K562 (cell line): ENCODE measurements at regions not wholly inside any gene's neighbourhood (a gene's known extent, or its start where the extent isn't known, plus 50 kb on each side); places are given as distances from the start of the nearest gene placed in this dataset.

Source experiments
- ATAC-seq: fragments of 200-7000 bp; cut with Tn5 transposase; 3 replicates; pipeline ENCODE4 v1.9.1; 2020; ENCODE audit warnings: moderate library complexity
- BruUV-seq: library from RNA; stranded (reverse); fragments of 400-500 nt; replicated peaks from 2 replicates; lab custom pipeline; 2021; lab: Mats Ljungman, UMichigan
- CTCF ChIA-PET: fragments of 300-600 bp; formaldehyde crosslinking; extraction: SDS; loops from one replicate; lab custom pipeline; 2021; ENCODE audit warnings: low intra/inter-chr PET ratio; lab: Yijun Ruan, JAX
- POLR2A ChIA-PET: fragments of 300-600, 350-650 bp; sonication (Branson Sonifier 250); formaldehyde crosslinking; extraction: SDS; loops from one replicate; lab custom pipeline; 2021; ENCODE audit warnings: antibody characterized with exemption, inconsistent platforms; lab: Yijun Ruan, JAX
- DNase-seq, 4 experiments: peaks; one replicate each; pipeline versions ENCODE4 v3.0.0 to v3.0.0-alpha.2; 2011 to 2018; ENCODE audit warnings: low spot score in 3 of 4, mixed read lengths in 3 of 4; ENCODE audit errors: extremely low read depth in 1 of 4
- FAIRE-seq: peaks from 2 replicates; lab custom pipeline; 2011; peaks lifted over from hg19 to GRCh38; lab: Jason Lieb, UNC
- H2AFZ ChIP-seq: 2 replicates; pipeline ENCODE4 v1.6.0; 2011; ENCODE audit warnings: low read depth, low read length, control low read depth, inconsistent platforms
- H3K27ac ChIP-seq: fragments of 200-600 bp; 3 replicates; pipeline ENCODE4 v1.8.0; 2011; ENCODE audit warnings: low read depth, mild to moderate bottlenecking, control low read depth, inconsistent platforms, low read length, moderate library complexity, mixed read lengths; ENCODE audit errors: extremely low read depth
- H3K27me3 ChIP-seq, 2 experiments: fragments of 300-600 bp in 1 of 2; 2 replicates in 1 of 2; 3 replicates in 1 of 2; pipeline versions ENCODE4 v1.6.0 to v1.8.0; 2011; ENCODE audit warnings: inconsistent platforms in 2 of 2, low read length in 2 of 2, mild to moderate bottlenecking in 1 of 2, mixed read lengths in 1 of 2, moderate library complexity in 1 of 2; ENCODE audit not compliant: control insufficient read depth in 2 of 2, insufficient read depth in 2 of 2
- H3K36me3 ChIP-seq: fragments of 300-600 bp; 3 replicates; pipeline ENCODE4 v1.8.0; 2011; ENCODE audit warnings: mild to moderate bottlenecking, low read length, inconsistent platforms; ENCODE audit not compliant: control insufficient read depth, insufficient read depth
- H3K4me1 ChIP-seq, 2 experiments: fragments of 200-600 bp in 1 of 2; replicated peaks in 1 of 2; 2 replicates in 1 of 2; 3 replicates in 1 of 2; pipeline versions ENCODE4 v1.5.1 to v1.8.0; 2011; ENCODE audit warnings: inconsistent platforms in 2 of 2, low read length in 2 of 2, mild to moderate bottlenecking in 1 of 2, mixed read lengths in 1 of 2, moderate library complexity in 1 of 2; ENCODE audit not compliant: control insufficient read depth in 2 of 2, insufficient read depth in 2 of 2
- H3K4me2 ChIP-seq: 2 replicates; pipeline ENCODE4 v1.6.1; 2011; ENCODE audit warnings: low read length, control low read depth, inconsistent platforms, mixed read lengths; ENCODE audit not compliant: insufficient read depth
- H3K4me3 ChIP-seq: fragments of 200-600 bp; sonication (generic), shearing (Covaris generic); 2 replicates; pipeline ENCODE4 v1.5.1; 2016; ENCODE audit warnings: control low read depth, inconsistent platforms
- H3K79me2 ChIP-seq: fragments of 200-600 bp; 3 replicates; pipeline ENCODE4 v1.8.0; 2011; ENCODE audit warnings: low read length, inconsistent platforms; ENCODE audit not compliant: control insufficient read depth, insufficient read depth
- H3K9ac ChIP-seq, 2 experiments: 2 replicates each; pipeline versions ENCODE4 v1.6.0 to v1.6.1; 2011; ENCODE audit warnings: low read depth in 2 of 2, low read length in 2 of 2, control low read depth in 1 of 2, inconsistent platforms in 1 of 2, mild to moderate bottlenecking in 1 of 2, mixed read lengths in 1 of 2; ENCODE audit not compliant: insufficient read depth in 1 of 2
- H3K9me1 ChIP-seq: one replicate; pipeline ENCODE4 v1.6.0; 2011; ENCODE audit warnings: inconsistent platforms, mild to moderate bottlenecking, low read length, moderate library complexity; ENCODE audit not compliant: control insufficient read depth, insufficient read depth
- H3K9me3 ChIP-seq: replicated peaks from 2 replicates; pipeline ENCODE4 v1.5.1; 2011; ENCODE audit warnings: low read depth, low read length, inconsistent platforms; ENCODE audit not compliant: control insufficient read depth, insufficient read depth
- H4K20me1 ChIP-seq: replicated peaks from 2 replicates; pipeline ENCODE4 v1.6.1; 2011; ENCODE audit warnings: low read length, inconsistent platforms, mixed read lengths; ENCODE audit not compliant: control insufficient read depth, insufficient read depth
- BRD9 ChIP-seq: fragments of 450-650 bp; IDR thresholded peaks from 2 replicates; pipeline ENCODE4 v1.6.1; 2018; ENCODE audit warnings: low read depth; ENCODE audit not compliant: partially characterized antibody
- GABPB2 ChIP-seq: fragments of 250-450 bp; sonication (Bioruptor Pico); conservative IDR thresholded peaks from 2 replicates; pipeline ENCODE4 v1.5.1; 2021; ENCODE audit warnings: mild to moderate bottlenecking
- GATA2 ChIP-seq: sonication (generic); formaldehyde crosslinking; IDR thresholded peaks from 2 replicates; pipeline ENCODE4 v1.4.0; 2020; ENCODE audit warnings: mild to moderate bottlenecking, missing genetic modification reagents
- JUN ChIP-seq, 2 experiments: sonication (generic) in 1 of 2; formaldehyde crosslinking in 1 of 2; IDR thresholded peaks; 2 replicates each; pipeline versions ENCODE4 v1.6.1 to v1.8.0; 2012 to 2022; ENCODE audit warnings: borderline replicate concordance in 2 of 2, mild to moderate bottlenecking in 2 of 2, improper control_type of control experiment in 1 of 2, low read depth in 1 of 2, low read length in 1 of 2, missing genetic modification reagents in 1 of 2
- POLR2G ChIP-seq: fragments of 200-400 bp; formaldehyde crosslinking; IDR thresholded peaks from 2 replicates; pipeline ENCODE4 v1.6.1; 2017; ENCODE audit warnings: low read depth, mild to moderate bottlenecking, antibody characterized with exemption, low read length, moderate library complexity
- PRMT5 ChIP-seq: sonication (generic); formaldehyde crosslinking; IDR thresholded peaks from 2 replicates; pipeline ENCODE4 v1.5.0; 2020; ENCODE audit warnings: missing genetic modification reagents
- ZNF766 ChIP-seq: fragments of 200-800 bp; sonication (Bioruptor generic); conservative IDR thresholded peaks from 2 replicates; pipeline ENCODE4 v1.6.1; 2016; ENCODE audit warnings: missing genetic modification characterization, missing compliant biosample characterization
- WGBS: fragments of 100-300 bp; shearing (Covaris generic); methylation state at CpG from one replicate; pipeline ENCODE4 v1.1.6; 2016; ENCODE audit warnings: low coverage, mixed read lengths; ENCODE audit not compliant: insufficient coverage; ENCODE audit errors: missing lambda C conversion rate; 5-methylcytosine and 5-hydroxymethylcytosine counted together
- in situ Hi-C: fragments of 300-500 bp; cut with MboI; formaldehyde crosslinking; loops from 4 replicates; pipeline ENCODE4 v1.15.0; 2018; ENCODE audit warnings: inconsistent platforms, mixed read lengths
- intact Hi-C: fragments of 100-400 bp; cut with micrococcal nuclease; formaldehyde crosslinking; loops from 2 replicates; pipeline ENCODE4 v1.14.2; 2022
- TF ChIP-seq, protein P1 (sequence below): fragments of 450-650 bp; conservative IDR thresholded peaks from 2 replicates; pipeline ENCODE4 v1.6.1; 2016; ENCODE audit warnings: missing genetic modification characterization, low read depth, mild to moderate bottlenecking, control low read depth, missing compliant biosample characterization
- TF ChIP-seq, protein P2 (sequence below): fragments of 250-450 bp; sonication (Bioruptor Pico); IDR thresholded peaks from 2 replicates; pipeline ENCODE4 v1.4.0; 2020; ENCODE audit warnings: mild to moderate bottlenecking, moderate library complexity

DNA sequence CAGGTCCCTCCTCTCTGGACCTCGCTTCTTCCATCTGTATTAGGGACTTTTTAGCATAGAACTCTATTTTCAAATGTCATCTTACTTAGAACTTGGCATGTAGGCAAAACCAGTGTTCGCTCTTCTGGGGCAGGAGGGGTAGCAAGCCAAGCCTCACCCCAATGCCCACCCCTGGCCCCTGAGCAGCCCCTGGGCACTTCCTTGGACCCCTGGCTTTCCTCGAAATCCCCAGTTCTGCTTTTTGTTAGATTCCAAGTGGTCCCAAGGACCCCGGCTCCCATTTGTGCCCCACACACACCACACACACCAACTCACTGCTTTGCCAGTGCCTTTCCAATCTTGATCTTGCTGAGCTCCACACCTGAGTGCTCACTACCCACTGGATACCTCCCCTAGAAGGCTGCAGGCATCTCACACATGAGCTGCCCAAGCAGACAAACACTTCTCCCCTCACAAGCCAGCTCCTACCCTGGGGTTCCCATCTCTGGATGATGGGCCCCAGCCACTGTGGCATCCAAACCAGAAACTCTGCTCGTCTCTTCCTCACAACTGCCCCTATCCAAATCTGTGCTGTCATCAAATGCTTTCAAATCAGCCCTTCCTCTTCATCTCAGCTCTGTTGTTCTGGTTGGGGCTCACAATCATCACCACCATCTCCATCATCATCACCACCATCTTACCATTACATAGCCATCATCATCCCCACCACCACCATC lies 167.9 kb upstream of the ZMIZ1 start:
- no peak for FAIRE-seq
- Histone ChIP-seq H3K4me2 (no peak overlapping the region), H2AFZ (no peak overlapping the region), H4K20me1 (peaks cover 9% of the 10 kb centered on the region), H3K9me1 (no peaks in the 10 kb centered on the region), H3K4me1 (peaks cover 0 to 2% of the 10 kb centered on the region in 2 experiments; a peak in 1 of 5 replicates), H3K27me3 (peaks cover 27 to 41% of the 10 kb centered on the region in 2 experiments), H3K27ac (no peak overlapping the region), H3K4me3 (no peak overlapping the region), H3K79me2 (no peaks in the 10 kb centered on the region), H3K9ac (no peak overlapping the region), H3K36me3 (no peaks in the 10 kb centered on the region), H3K9me3 (no peaks in the 10 kb centered on the region)
- 0% methylated on average over 5 of the region's 5 CpGs for WGBS
- ChIA-PET CTCF (no interaction called here), POLR2A (interaction anchor here (0.6 kb wide), 1 partner anchor 626 kb away, joined by 3 read pairs; no protein-coding TSS in a partner anchor)
- in situ Hi-C loops = no loop called here
- TF ChIP-seq PRMT5 (CRISPR knock-in tag) (no peak), GABPB2 (no peak)
- intact Hi-C loops = no loop called here
- no peak for ATAC-seq
- BruUV-seq = no TSS peak
- DNase-seq = no peak

DNA sequence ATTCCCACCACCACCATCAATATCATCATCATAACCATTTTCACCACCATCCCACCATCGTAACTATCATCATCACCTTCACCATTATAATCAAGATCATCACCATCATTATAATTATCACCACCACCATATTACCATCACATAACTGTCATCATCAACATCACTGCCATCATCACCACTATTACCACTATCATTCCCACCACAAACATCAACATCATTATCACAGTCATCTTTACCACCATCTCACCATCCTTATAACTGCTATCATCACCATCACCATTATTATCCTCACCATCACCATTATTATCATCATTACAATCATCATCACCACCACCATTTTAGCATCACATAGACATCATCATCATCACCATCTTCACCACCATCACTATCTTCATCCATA lies 167.1 kb upstream of the ZMIZ1 start:
- intact Hi-C loops = no loop called here
- Histone ChIP-seq H3K9ac (no peak overlapping the region), H3K4me1 (peaks cover 0 to 4% of the 10 kb centered on the region in 2 experiments; a peak in 1 of 5 replicates), H3K9me3 (no peaks in the 10 kb centered on the region), H3K4me3 (no peak overlapping the region), H2AFZ (no peak overlapping the region), H4K20me1 (peaks cover 12% of the 10 kb centered on the region), H3K27me3 (peaks cover 23 to 40% of the 10 kb centered on the region in 2 experiments), H3K79me2 (no peaks in the 10 kb centered on the region), H3K36me3 (no peaks in the 10 kb centered on the region), H3K27ac (no peak overlapping the region), H3K4me2 (no peak overlapping the region), H3K9me1 (no peaks in the 10 kb centered on the region)
- no peak for DNase-seq
- ATAC-seq = no peak
- CTCF ChIA-PET = no interaction called here
- BruUV-seq = no TSS peak
- no peak for FAIRE-seq
- TF ChIP-seq BRD9 = no peak
- no peak for TF ChIP-seq GATA2 (CRISPR knock-in tag)
- TF ChIP-seq JUN (IDR thresholded peaks at IDR 0.05; ENCODE audit: borderline replicate concordance, low read depth, low read length) = no peak
- TF ChIP-seq JUN (CRISPR knock-in tag; IDR thresholded peaks at IDR 0.05; ENCODE audit: borderline replicate concordance) = no peak
- TF ChIP-seq, protein P1, sequence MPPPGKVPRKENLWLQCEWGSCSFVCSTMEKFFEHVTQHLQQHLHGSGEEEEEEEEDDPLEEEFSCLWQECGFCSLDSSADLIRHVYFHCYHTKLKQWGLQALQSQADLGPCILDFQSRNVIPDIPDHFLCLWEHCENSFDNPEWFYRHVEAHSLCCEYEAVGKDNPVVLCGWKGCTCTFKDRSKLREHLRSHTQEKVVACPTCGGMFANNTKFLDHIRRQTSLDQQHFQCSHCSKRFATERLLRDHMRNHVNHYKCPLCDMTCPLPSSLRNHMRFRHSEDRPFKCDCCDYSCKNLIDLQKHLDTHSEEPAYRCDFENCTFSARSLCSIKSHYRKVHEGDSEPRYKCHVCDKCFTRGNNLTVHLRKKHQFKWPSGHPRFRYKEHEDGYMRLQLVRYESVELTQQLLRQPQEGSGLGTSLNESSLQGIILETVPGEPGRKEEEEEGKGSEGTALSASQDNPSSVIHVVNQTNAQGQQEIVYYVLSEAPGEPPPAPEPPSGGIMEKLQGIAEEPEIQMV (tag) = no peak
- TF ChIP-seq POLR2G = no peak
- TF ChIP-seq, protein P2, sequence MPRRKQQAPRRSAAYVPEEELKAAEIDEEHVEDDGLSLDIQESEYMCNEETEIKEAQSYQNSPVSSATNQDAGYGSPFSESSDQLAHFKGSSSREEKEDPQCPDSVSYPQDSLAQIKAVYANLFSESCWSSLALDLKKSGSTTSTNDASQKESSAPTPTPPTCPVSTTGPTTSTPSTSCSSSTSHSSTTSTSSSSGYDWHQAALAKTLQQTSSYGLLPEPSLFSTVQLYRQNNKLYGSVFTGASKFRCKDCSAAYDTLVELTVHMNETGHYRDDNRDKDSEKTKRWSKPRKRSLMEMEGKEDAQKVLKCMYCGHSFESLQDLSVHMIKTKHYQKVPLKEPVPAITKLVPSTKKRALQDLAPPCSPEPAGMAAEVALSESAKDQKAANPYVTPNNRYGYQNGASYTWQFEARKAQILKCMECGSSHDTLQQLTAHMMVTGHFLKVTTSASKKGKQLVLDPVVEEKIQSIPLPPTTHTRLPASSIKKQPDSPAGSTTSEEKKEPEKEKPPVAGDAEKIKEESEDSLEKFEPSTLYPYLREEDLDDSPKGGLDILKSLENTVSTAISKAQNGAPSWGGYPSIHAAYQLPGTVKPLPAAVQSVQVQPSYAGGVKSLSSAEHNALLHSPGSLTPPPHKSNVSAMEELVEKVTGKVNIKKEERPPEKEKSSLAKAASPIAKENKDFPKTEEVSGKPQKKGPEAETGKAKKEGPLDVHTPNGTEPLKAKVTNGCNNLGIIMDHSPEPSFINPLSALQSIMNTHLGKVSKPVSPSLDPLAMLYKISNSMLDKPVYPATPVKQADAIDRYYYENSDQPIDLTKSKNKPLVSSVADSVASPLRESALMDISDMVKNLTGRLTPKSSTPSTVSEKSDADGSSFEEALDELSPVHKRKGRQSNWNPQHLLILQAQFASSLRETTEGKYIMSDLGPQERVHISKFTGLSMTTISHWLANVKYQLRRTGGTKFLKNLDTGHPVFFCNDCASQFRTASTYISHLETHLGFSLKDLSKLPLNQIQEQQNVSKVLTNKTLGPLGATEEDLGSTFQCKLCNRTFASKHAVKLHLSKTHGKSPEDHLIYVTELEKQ (CRISPR knock-in tag) = no peak
- TF ChIP-seq ZNF766 (CRISPR knock-in tag) = no peak
- in situ Hi-C loops = no loop called here
- WGBS = 0% methylated on average over 1 of the region's 1 CpG
- POLR2A ChIA-PET = no interaction called here
